Neural cell (in vitro differentiated cells): ENCODE measurements at regions not wholly inside any gene's neighbourhood (a gene's known extent, or its start where the extent isn't known, plus 50 kb on each side); places are given as distances from the start of the nearest gene placed in this dataset.

Source experiments
- CTCF ChIP-seq: fragments of 450-650 bp; IDR thresholded peaks from 2 replicates; pipeline ENCODE4 v1.5.1; 2014; ENCODE audit warnings: antibody characterized with exemption, mild to moderate bottlenecking, moderate library complexity; ENCODE audit not compliant: poor library complexity, severe bottlenecking
- POLR2AphosphoS5 ChIP-seq: IDR thresholded peaks from 2 replicates; pipeline ENCODE4 v1.6.1; 2012

GRCh38 chr5:174175716-174176268 lies 130.3 kb downstream of the NSG2 start:
- no peak for TF ChIP-seq POLR2AphosphoS5
- TF ChIP-seq CTCF, result no peak
